ENCODE measurements at regions not wholly inside any gene's neighbourhood (a gene's known extent, or its start where the extent isn't known, plus 50 kb on each side); places are given as distances from the start of the nearest gene placed in this dataset.

DNA sequence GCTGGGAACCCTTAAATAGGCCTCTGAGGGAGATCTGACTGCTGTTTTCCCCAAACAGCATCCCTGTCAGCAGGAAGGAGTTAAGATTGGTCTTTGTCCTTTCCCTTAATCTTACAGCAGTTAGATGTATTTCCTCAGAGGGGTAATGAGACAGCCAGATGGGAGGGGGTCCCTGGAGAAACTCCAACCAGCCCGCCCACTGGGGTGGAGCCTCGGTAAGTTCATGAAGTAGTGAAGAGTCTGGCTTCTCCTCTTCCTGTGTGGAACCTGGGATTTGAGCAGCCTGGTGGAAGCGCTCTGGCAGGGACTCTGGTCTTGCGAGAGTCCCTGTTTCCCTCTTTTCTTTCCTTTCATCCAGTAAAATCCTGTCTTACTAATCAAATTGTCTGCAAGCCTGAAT, 330.0 kb downstream of the TLL1 start:
- TF ChIP-seq SIN3B (IDR thresholded peaks at IDR 0.05; ENCODE audit: low read depth): no peak
- TF ChIP-seq CHCHD3 (CRISPR knock-in tag; IDR thresholded peaks at IDR 0.05): no peak
- no peak for TF ChIP-seq LCOR (CRISPR knock-in tag; IDR thresholded peaks at IDR 0.05)
- no peak for TF ChIP-seq POLR2H (tag; IDR thresholded peaks at IDR 0.05; ENCODE audit: low read depth)
- TF ChIP-seq MYBL2 (IDR thresholded peaks at IDR 0.05; ENCODE audit: low read depth): no peak
- no peak for TF ChIP-seq MYBL2 (CRISPR knock-in tag; IDR thresholded peaks at IDR 0.05; ENCODE audit: borderline replicate concordance)
- TF ChIP-seq RAD51 (IDR thresholded peaks at IDR 0.05; ENCODE audit: borderline replicate concordance, low read depth): no peak
- no peak for TF ChIP-seq MYNN (IDR thresholded peaks at IDR 0.05)
- TF ChIP-seq MYNN (CRISPR knock-in tag; IDR thresholded peaks at IDR 0.05): no peak
- no peak for TF ChIP-seq ZNF431 (CRISPR knock-in tag; IDR thresholded peaks at IDR 0.05)
- TF ChIP-seq, protein P1, sequence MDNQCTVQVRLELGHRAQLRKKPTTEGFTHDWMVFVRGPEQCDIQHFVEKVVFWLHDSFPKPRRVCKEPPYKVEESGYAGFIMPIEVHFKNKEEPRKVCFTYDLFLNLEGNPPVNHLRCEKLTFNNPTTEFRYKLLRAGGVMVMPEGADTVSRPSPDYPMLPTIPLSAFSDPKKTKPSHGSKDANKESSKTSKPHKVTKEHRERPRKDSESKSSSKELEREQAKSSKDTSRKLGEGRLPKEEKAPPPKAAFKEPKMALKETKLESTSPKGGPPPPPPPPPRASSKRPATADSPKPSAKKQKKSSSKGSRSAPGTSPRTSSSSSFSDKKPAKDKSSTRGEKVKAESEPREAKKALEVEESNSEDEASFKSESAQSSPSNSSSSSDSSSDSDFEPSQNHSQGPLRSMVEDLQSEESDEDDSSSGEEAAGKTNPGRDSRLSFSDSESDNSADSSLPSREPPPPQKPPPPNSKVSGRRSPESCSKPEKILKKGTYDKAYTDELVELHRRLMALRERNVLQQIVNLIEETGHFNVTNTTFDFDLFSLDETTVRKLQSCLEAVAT (IDR thresholded peaks at IDR 0.05): no peak
- no peak for TF ChIP-seq PHB (CRISPR knock-in tag; IDR thresholded peaks at IDR 0.05)
- no peak overlapping the region for H2AFZ ChIP-seq (ENCODE audit: low read depth, low read length)
- in situ Hi-C loops (cut with MboI): no loop called here
- H3K27ac ChIP-seq (ENCODE audit: extremely low read depth, low read depth, low read length): no peak overlapping the region
- no peaks in the 10 kb centered on the region for H3K79me2 ChIP-seq (ENCODE audit: control insufficient read depth, insufficient read depth, low read length)
- ATAC-seq (no peak), DNase-seq (ENCODE audit: extremely low read depth in 1 of 4, low spot score in 3 of 4) (no peak), FAIRE-seq (no peak)
- CTCF ChIA-PET (ENCODE audit: low intra/inter-chr PET ratio): no interaction called here
- intact Hi-C loops (cut with micrococcal nuclease): no loop called here
- no peaks in the 10 kb centered on the region for H3K9me1 ChIP-seq (ENCODE audit: control insufficient read depth, insufficient read depth, low read length)
- H3K4me2 ChIP-seq (ENCODE audit: insufficient read depth, low read length): no peak overlapping the region
- POLR2A ChIA-PET: no interaction called here
- H4K20me1 ChIP-seq (replicated peaks; ENCODE audit: control insufficient read depth, insufficient read depth, low read length): no peaks in the 10 kb centered on the region
- no peaks in the 10 kb centered on the region for H3K36me3 ChIP-seq (ENCODE audit: control insufficient read depth, insufficient read depth, low read length)
- no peak overlapping the region for H3K4me3 ChIP-seq
- no peaks in the 10 kb centered on the region for H3K4me1 ChIP-seq (replicated peaks in 1 of 2; ENCODE audit: control insufficient read depth in 2 of 2, insufficient read depth in 2 of 2, low read length in 2 of 2)
- WGBS (ENCODE audit: insufficient coverage, low coverage, missing lambda C conversion rate): 7% methylated on average over 3 of the region's 4 CpGs
- no peaks in the 10 kb centered on the region for H3K27me3 ChIP-seq (ENCODE audit: control insufficient read depth in 2 of 2, insufficient read depth in 2 of 2, low read length in 2 of 2)
- no peak overlapping the region for H3K9ac ChIP-seq (ENCODE audit: insufficient read depth in 1 of 2, low read depth in 2 of 2, low read length in 2 of 2)
- H3K9me3 ChIP-seq (replicated peaks; ENCODE audit: control insufficient read depth, insufficient read depth, low read depth, low read length): no peaks in the 10 kb centered on the region
- BruUV-seq (replicated peaks): no TSS peak
